Upper lobe of left lung (tissue), 6 donors: ENCODE measurements at regions not wholly inside any gene's neighbourhood (a gene's known extent, or its start where the extent isn't known, plus 50 kb on each side); places are given as distances from the start of the nearest gene placed in this dataset.

ENCODE experiments used
- ATAC-seq, 2 donors: fragments of 200-7000 bp; cut with Tn5 transposase; one replicate each; pipeline ENCODE4 v1.9.1; 2022; ENCODE audit warnings: mild to moderate bottlenecking in 2 of 2, moderate library complexity in 2 of 2; ENCODE audit not compliant: low FRiP score in 2 of 2
- DNase-seq, 2 donors: peaks; one replicate each; pipeline ENCODE4 v3.0.0-alpha.2; 2019 to 2020
- H3K27ac ChIP-seq, 4 donors: fragments of 200-600 bp; sonication (generic); one replicate each; pipeline ENCODE4 v1.5.1; 2016 to 2019
- H3K27me3 ChIP-seq, 4 donors: fragments of 200-600 bp; sonication (generic); one replicate each; pipeline ENCODE4 v1.5.1; 2017 to 2019
- H3K36me3 ChIP-seq, 4 donors: fragments of 200-600 bp; sonication (generic); one replicate each; pipeline ENCODE4 v1.5.1; 2016 to 2019
- H3K4me1 ChIP-seq, 4 donors: fragments of 200-600 bp; sonication (generic); one replicate each; pipeline ENCODE4 v1.5.1; 2018 to 2019
- H3K4me3 ChIP-seq, 4 donors: fragments of 200-600 bp; sonication (generic); one replicate each; pipeline ENCODE4 v1.5.1; 2017 to 2019; ENCODE audit warnings: mild to moderate bottlenecking in 2 of 4, moderate library complexity in 1 of 4
- H3K9me3 ChIP-seq, 4 donors: fragments of 200-600 bp; sonication (generic); one replicate each; pipeline ENCODE4 v1.5.1; 2018 to 2019
- CTCF ChIP-seq, 6 experiments: fragments of 450-650 bp in 4 of 6; fragments of 200-600 bp in 2 of 6; sonication (generic) in 2 of 6; IDR thresholded peaks; one replicate each; pipeline ENCODE4 v1.5.1; 2016 to 2019; ENCODE audit warnings: antibody characterized with exemption in 6 of 6
- EP300 ChIP-seq, 4 donors: sonication (generic); formaldehyde crosslinking; IDR thresholded peaks; one replicate each; pipeline ENCODE4 v1.5.1; 2017; ENCODE audit warnings: antibody characterized with exemption in 4 of 4, control low read depth in 2 of 4
- POLR2A ChIP-seq, 4 donors: fragments of 450-650 bp; IDR thresholded peaks; one replicate each; pipeline ENCODE4 v1.5.1; 2016 to 2017; ENCODE audit warnings: antibody characterized with exemption in 4 of 4, mild to moderate bottlenecking in 2 of 4
- POLR2AphosphoS5 ChIP-seq, 2 donors: sonication (generic); formaldehyde crosslinking; IDR thresholded peaks; one replicate each; pipeline ENCODE4 v1.5.1; 2017; ENCODE audit warnings: antibody characterized with exemption in 2 of 2
- WGBS, 2 donors: methylation state at CpG; one replicate each; pipeline ENCODE4 v1.1.5; 2017 to 2018; 5-methylcytosine and 5-hydroxymethylcytosine counted together
- donor health status: DM: no; HTN: no; CAD: no; lungs with moderate emphysema.
- donor health status: DM: no; HTN: yes; CAD: no; lungs with severe emphysema.

GRCh38 chr4:163967263-163967662 lies 472.8 kb downstream of the TMA16 start:
- TF ChIP-seq EP300 (IDR thresholded peaks at IDR 0.05), result no peak
- no peak for TF ChIP-seq CTCF (IDR thresholded peaks at IDR 0.05)
- TF ChIP-seq POLR2A (IDR thresholded peaks at IDR 0.05), result no peak
- no peak for TF ChIP-seq POLR2AphosphoS5 (IDR thresholded peaks at IDR 0.05)
- H3K27ac ChIP-seq, result no peak overlapping the region
- no peaks in the 10 kb centered on the region for H3K36me3 ChIP-seq
- no peak for DNase-seq
- 57 to 62% methylated on average over 5 of the region's 5 CpGs for WGBS, 2 donors
- no peak for ATAC-seq
- H3K4me3 ChIP-seq, result no peak overlapping the region
- H3K4me1 ChIP-seq, result no peaks in the 10 kb centered on the region
- no peaks in the 10 kb centered on the region for H3K27me3 ChIP-seq
- no peaks in the 10 kb centered on the region for H3K9me3 ChIP-seq

- Histone ChIP-seq H3K27me3 (no peaks in the 10 kb centered on the region), H3K36me3 (no peaks in the 10 kb centered on the region), H3K27ac (no peak overlapping the region), H3K4me3 (no peak overlapping the region), H3K4me1 (no peaks in the 10 kb centered on the region), H3K9me3 (no peaks in the 10 kb centered on the region)
- DNase-seq (no peak), ATAC-seq (no peak)
- 45 to 50% methylated on average over 1 of the region's 1 CpG for WGBS, 2 donors
- TF ChIP-seq EP300 (IDR thresholded peaks at IDR 0.05) (no peak), POLR2A (IDR thresholded peaks at IDR 0.05) (no peak), POLR2AphosphoS5 (IDR thresholded peaks at IDR 0.05) (no peak), CTCF (IDR thresholded peaks at IDR 0.05) (no peak)
Observed at GRCh38 chr4:163967710-163968109, 473.2 kb downstream of the TMA16 start.

- no peak overlapping the region for H3K4me3 ChIP-seq
- no peak for ATAC-seq
- WGBS, 2 donors, result 82 to 83% methylated on average over 4 of the region's 4 CpGs
Observed at GRCh38 chr4:163969291-163969690, 474.8 kb downstream of the TMA16 start.

GRCh38 chr4:163976588-163976987 lies 482.1 kb downstream of the TMA16 start:
- Histone ChIP-seq H3K27me3 (no peaks in the 10 kb centered on the region), H3K9me3 (no peaks in the 10 kb centered on the region), H3K36me3 (no peaks in the 10 kb centered on the region), H3K27ac (no peak overlapping the region), H3K4me1 (no peaks in the 10 kb centered on the region), H3K4me3 (no peak overlapping the region)
- DNase-seq (no peak), ATAC-seq (no peak)
- WGBS, 2 donors, result 70 to 73% methylated on average over 6 of the region's 6 CpGs
- TF ChIP-seq POLR2A (IDR thresholded peaks at IDR 0.05) (no peak), EP300 (IDR thresholded peaks at IDR 0.05) (no peak), POLR2AphosphoS5 (IDR thresholded peaks at IDR 0.05) (no peak), CTCF (IDR thresholded peaks at IDR 0.05) (no peak)

More at GRCh38 chr4:163969291-163969690, 474.8 kb downstream of the TMA16 start:
- no peak for DNase-seq
- Histone ChIP-seq H3K9me3 (no peaks in the 10 kb centered on the region), H3K27me3 (no peaks in the 10 kb centered on the region), H3K4me1 (no peaks in the 10 kb centered on the region), H3K36me3 (no peaks in the 10 kb centered on the region), H3K27ac (no peak overlapping the region)
- TF ChIP-seq POLR2A (IDR thresholded peaks at IDR 0.05) (no peak), CTCF (IDR thresholded peaks at IDR 0.05) (no peak), POLR2AphosphoS5 (IDR thresholded peaks at IDR 0.05) (no peak), EP300 (IDR thresholded peaks at IDR 0.05) (no peak)

GRCh38 chr4:163988391-163988790 lies 493.9 kb downstream of the TMA16 start:
- 68 to 71% methylated on average over 5 of the region's 5 CpGs for WGBS, 2 donors
- Histone ChIP-seq H3K27me3 (no peaks in the 10 kb centered on the region), H3K4me1 (no peaks in the 10 kb centered on the region), H3K4me3 (no peak overlapping the region), H3K27ac (no peak overlapping the region), H3K36me3 (no peaks in the 10 kb centered on the region), H3K9me3 (no peaks in the 10 kb centered on the region)
- no peak for ATAC-seq
- DNase-seq, result no peak
- TF ChIP-seq POLR2A (IDR thresholded peaks at IDR 0.05) (no peak), CTCF (IDR thresholded peaks at IDR 0.05) (no peak), POLR2AphosphoS5 (IDR thresholded peaks at IDR 0.05) (no peak), EP300 (IDR thresholded peaks at IDR 0.05) (no peak)
